Subcutaneous abdominal adipose tissue (tissue), 5 donors: ENCODE measurements at regions not wholly inside any gene's neighbourhood (a gene's known extent, or its start where the extent isn't known, plus 50 kb on each side); places are given as distances from the start of the nearest gene placed in this dataset.
A peak's percentile ranks its signal among the peaks of the same experiment; 100 is the strongest.
"Not testable (repeated sequence)": the region's sequence is repeated elsewhere in the genome, so short reads cannot be mapped to it uniquely, and the experiment has no call there.

Experiments
- H3K27ac ChIP-seq: one replicate; pipeline ENCODE4 v1.7.0; 2013; ENCODE audit warnings: low read depth, mild to moderate bottlenecking, inconsistent platforms, low read length, moderate library complexity
- H3K27me3 ChIP-seq, 5 donors: one replicate each; pipeline ENCODE4 v1.7.0; 2013; ENCODE audit warnings: low read length in 5 of 5, inconsistent platforms in 1 of 5; ENCODE audit not compliant: control insufficient read depth in 5 of 5, insufficient read depth in 4 of 5
- H3K36me3 ChIP-seq, 5 donors: one replicate each; pipeline ENCODE4 v1.7.0; 2013; ENCODE audit warnings: low read length in 5 of 5; ENCODE audit not compliant: control insufficient read depth in 5 of 5, insufficient read depth in 5 of 5
- H3K4me1 ChIP-seq, 5 donors: one replicate each; pipeline ENCODE4 v1.7.0; 2013; ENCODE audit warnings: low read length in 5 of 5, mild to moderate bottlenecking in 3 of 5, moderate library complexity in 1 of 5; ENCODE audit not compliant: control insufficient read depth in 5 of 5, insufficient read depth in 5 of 5
- H3K4me3 ChIP-seq, 5 donors: one replicate each; pipeline ENCODE4 v1.7.0; 2013; ENCODE audit warnings: low read length in 5 of 5, low read depth in 1 of 5
- H3K9ac ChIP-seq, 5 donors: one replicate each; pipeline ENCODE4 v1.7.0; 2013; ENCODE audit warnings: low read length in 5 of 5, mild to moderate bottlenecking in 4 of 5, moderate library complexity in 3 of 5
- H3K9me3 ChIP-seq, 5 donors: one replicate each; pipeline ENCODE4 v1.7.0; 2013; ENCODE audit warnings: low read length in 5 of 5; ENCODE audit not compliant: control insufficient read depth in 5 of 5
- donor health status: healthy.
- donor health status: healthy.
- donor health status: healthy.
- donor health status: healthy.
- donor health status: healthy.

- Histone ChIP-seq H3K36me3 (no peaks in the 10 kb centered on the region), H3K9me3 (no peaks in the 10 kb centered on the region)
Observed at GRCh38 chr3:184457329-184457728, 77.5 kb downstream of the CHRD start.

GRCh38 chr3:184457784-184458377 is 78.0 kb downstream of the CHRD start:
- H3K4me3 ChIP-seq, H3K36me3 ChIP-seq, H3K27ac ChIP-seq, H3K9me3 ChIP-seq, H3K9ac ChIP-seq, H3K4me1 ChIP-seq, H3K27me3 ChIP-seq: not testable (repeated sequence)

More at GRCh38 chr3:184457329-184457728, 77.5 kb downstream of the CHRD start:
- Histone ChIP-seq H3K4me3 (no peak overlapping the region), H3K27me3 (no peaks in the 10 kb centered on the region), H3K9ac (no peak overlapping the region), H3K4me1 (no peaks in the 10 kb centered on the region), H3K27ac (no peak overlapping the region)

- Histone ChIP-seq H3K4me3 (no peak overlapping the region), H3K9ac (no peak overlapping the region), H3K9me3 (no peaks in the 10 kb centered on the region), H3K36me3 (no peaks in the 10 kb centered on the region), H3K27ac (no peak overlapping the region), H3K4me1 (no peaks in the 10 kb centered on the region), H3K27me3 (no peaks in the 10 kb centered on the region)
Observed at GRCh38 chr3:184459355-184459754, 79.5 kb downstream of the CHRD start.

DNA sequence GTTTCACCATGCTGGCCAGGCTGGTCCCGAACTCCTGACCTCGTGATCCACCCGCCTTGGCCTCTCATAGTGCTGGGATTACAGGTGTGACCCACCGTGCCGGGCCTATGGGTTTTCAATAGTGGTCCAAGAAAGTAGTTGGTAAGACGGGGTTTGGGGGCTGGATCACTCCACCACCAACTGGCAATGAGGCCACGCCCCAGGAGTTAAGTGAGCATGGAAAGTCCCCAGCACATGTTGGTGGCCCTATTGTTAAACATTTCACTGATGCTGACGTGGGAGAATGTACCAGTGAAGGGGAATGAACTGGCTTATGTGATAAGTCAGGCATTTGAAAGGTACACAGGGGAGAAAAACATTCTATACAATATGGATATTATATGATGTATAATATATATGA is 80.4 kb downstream of the CHRD start:
- H3K27me3 ChIP-seq: no peaks in the 10 kb centered on the region
- H3K4me3 ChIP-seq: no peak overlapping the region
- no peaks in the 10 kb centered on the region for H3K9me3 ChIP-seq
- H3K4me1 ChIP-seq: no peaks in the 10 kb centered on the region
- H3K27ac ChIP-seq: no peak overlapping the region
- H3K36me3 ChIP-seq: no peaks in the 10 kb centered on the region
- no peak overlapping the region for H3K9ac ChIP-seq

DNA sequence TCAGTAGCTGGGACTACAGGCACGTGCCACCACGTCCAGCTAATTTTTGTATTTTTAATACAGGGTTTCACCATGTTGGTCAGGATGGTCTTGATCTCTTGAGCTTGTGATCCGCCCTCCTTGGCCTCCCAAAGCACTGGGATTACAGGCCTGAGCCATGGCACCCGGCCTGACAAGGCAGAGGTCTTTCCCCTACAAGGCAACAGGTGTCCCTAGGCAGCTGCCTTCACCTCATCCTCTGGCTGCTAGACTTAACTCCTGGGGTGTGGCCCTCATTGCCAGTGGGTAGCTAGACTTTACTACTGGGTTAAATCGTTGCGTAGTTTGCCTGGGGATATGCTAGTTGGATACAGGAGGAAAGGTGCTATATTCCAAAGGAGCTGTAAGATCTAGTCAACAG is 81.4 kb downstream of the CHRD start:
- peaks cover 0 to 6% (median 2%) of the 10 kb centered on the region in 5 donors for H3K4me1 ChIP-seq
- H3K4me3 ChIP-seq: no peak overlapping the region
- H3K9me3 ChIP-seq: no peaks in the 10 kb centered on the region
- H3K9ac ChIP-seq: no peak overlapping the region
- no peaks in the 10 kb centered on the region for H3K36me3 ChIP-seq
- no peak overlapping the region for H3K27ac ChIP-seq
- no peaks in the 10 kb centered on the region for H3K27me3 ChIP-seq

- Histone ChIP-seq H3K27me3 (peaks cover 0 to 3% (median 0%) of the 10 kb centered on the region in 5 donors), H3K4me3 (peak overlapping the region in 1 of 5 donors; percentile 11), H3K27ac (no peak overlapping the region), H3K36me3 (no peaks in the 10 kb centered on the region), H3K9me3 (no peaks in the 10 kb centered on the region), H3K9ac (no peak overlapping the region), H3K4me1 (peaks cover 2 to 20% (median 8%) of the 10 kb centered on the region in 5 donors)
Observed at GRCh38 chr3:184465883-184466412, 86.1 kb downstream of the CHRD start.

GRCh38 chr3:184466413-184466960 is 86.6 kb downstream of the CHRD start:
- Histone ChIP-seq H3K4me3 (peak overlapping the region in 2 of 5 donors; percentile 7 to 11), H3K4me1 (peaks cover 2 to 20% (median 8%) of the 10 kb centered on the region in 5 donors), H3K27me3 (peaks cover 0 to 3% (median 0%) of the 10 kb centered on the region in 5 donors), H3K9me3 (no peaks in the 10 kb centered on the region), H3K9ac (no peak overlapping the region), H3K27ac (no peak overlapping the region), H3K36me3 (no peaks in the 10 kb centered on the region)

GRCh38 chr3:184467171-184467570 is 87.3 kb downstream of the CHRD start:
- Histone ChIP-seq H3K27me3 (peaks cover 0 to 3% (median 0%) of the 10 kb centered on the region in 5 donors), H3K4me3 (no peak overlapping the region), H3K9me3 (no peaks in the 10 kb centered on the region), H3K4me1 (peaks cover 2 to 20% (median 8%) of the 10 kb centered on the region in 5 donors), H3K27ac (no peak overlapping the region), H3K36me3 (no peaks in the 10 kb centered on the region), H3K9ac (no peak overlapping the region)

DNA sequence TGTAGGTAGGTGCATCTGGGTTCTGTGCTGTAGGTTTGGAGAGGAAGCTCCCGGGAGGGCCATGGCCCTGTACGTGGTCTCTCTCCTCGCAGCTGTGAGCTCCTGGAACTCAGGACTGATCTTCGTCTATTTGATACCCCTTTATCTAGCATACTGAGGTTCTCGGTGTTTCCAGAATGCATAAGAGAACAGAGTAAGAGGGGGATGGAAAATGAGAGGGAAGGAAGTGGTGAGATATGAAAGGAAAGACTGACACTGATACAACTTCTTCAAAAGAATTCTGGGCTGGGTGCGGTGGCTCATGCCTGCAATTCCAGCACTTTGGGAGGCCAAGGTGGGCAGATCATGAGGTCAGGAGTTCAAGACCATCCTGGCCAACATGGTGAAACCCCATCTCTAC is 90.7 kb downstream of the CHRD start:
- H3K27ac ChIP-seq: no peak overlapping the region

DNA sequence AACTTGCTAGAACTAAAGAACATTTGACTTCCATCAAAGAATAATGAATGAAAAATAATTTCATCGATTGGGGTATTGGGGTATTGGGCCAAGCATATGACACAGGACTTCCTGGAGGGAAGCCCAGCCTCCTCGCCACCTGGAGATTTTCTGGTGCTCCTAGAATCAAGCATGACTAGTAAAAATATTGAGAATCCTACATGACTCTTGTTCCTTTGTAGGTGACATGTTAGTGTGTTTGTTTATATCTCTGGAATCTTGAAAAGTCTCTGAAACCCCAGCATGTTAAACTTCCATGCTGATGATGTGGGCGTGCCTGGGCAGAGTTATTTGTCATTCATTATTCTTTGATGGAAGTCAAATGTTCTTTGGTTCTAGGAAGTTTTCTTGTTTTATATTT is 90.1 kb upstream of the EPHB3 start:
- H3K9ac ChIP-seq: no peak overlapping the region
- no peak overlapping the region for H3K4me3 ChIP-seq
- H3K36me3 ChIP-seq: no peaks in the 10 kb centered on the region
- H3K27me3 ChIP-seq: peaks cover 0 to 3% (median 0%) of the 10 kb centered on the region in 5 donors
- H3K27ac ChIP-seq: no peak overlapping the region
- H3K4me1 ChIP-seq: peaks cover 3 to 21% (median 5%) of the 10 kb centered on the region in 5 donors
- H3K9me3 ChIP-seq: no peaks in the 10 kb centered on the region

More for the DNA sequence above, 90.7 kb downstream of the CHRD start:
- Histone ChIP-seq H3K36me3 (no peaks in the 10 kb centered on the region), H3K4me3 (no peak overlapping the region), H3K4me1 (peaks cover 5 to 29% (median 8%) of the 10 kb centered on the region in 5 donors), H3K9ac (no peak overlapping the region), H3K9me3 (no peaks in the 10 kb centered on the region), H3K27me3 (peaks cover 0 to 3% (median 0%) of the 10 kb centered on the region in 5 donors)
